NCI-H2227 treated with DMSO at 0.1 percent for 48 hours (cell line): ENCODE measurements at regions not wholly inside any gene's neighbourhood (a gene's known extent, or its start where the extent isn't known, plus 50 kb on each side); places are given as distances from the start of the nearest gene placed in this dataset.
A peak's percentile ranks its signal among the peaks of the same experiment; 100 is the strongest.

Experiments
- DNase-seq: peaks from one replicate; lab custom pipeline; 2025; lab: John Stamatoyannopoulos, UW

- no peak for DNase-seq
These were observed 510.6 kb downstream of the CPS1 start for GRCh38 chr2:211067029-211067428.

- DNase-seq = no peak
These were observed 511.8 kb downstream of the CPS1 start for GRCh38 chr2:211068108-211068780.

DNA sequence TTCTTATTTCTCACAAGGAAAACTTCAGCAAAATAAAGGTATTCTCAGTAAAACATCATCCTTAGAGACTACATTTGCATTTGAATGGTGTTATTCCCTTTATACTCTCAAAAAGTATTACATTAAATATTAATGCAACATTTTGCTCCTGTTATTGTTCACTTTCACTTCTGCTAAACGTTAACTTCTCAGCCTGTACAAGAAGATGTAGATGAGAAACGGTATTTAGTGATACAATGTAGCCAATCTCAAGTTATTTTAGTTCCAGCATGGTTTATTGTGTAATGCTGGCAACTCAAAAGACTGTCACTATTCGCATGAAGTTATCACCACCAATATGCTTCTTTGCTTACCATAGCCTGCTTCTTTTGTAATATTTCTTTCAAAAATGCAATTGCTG is 514.1 kb downstream of the CPS1 start:
- no peak for DNase-seq

GRCh38 chr2:211077216-211077767 is 520.9 kb downstream of the CPS1 start:
- DNase-seq = no peak

- DNase-seq = no peak
These were observed 528.0 kb downstream of the CPS1 start for GRCh38 chr2:211084352-211084751.

GRCh38 chr2:211085056-211085680 is 528.8 kb downstream of the CPS1 start:
- peak; percentile 17 for DNase-seq

DNA sequence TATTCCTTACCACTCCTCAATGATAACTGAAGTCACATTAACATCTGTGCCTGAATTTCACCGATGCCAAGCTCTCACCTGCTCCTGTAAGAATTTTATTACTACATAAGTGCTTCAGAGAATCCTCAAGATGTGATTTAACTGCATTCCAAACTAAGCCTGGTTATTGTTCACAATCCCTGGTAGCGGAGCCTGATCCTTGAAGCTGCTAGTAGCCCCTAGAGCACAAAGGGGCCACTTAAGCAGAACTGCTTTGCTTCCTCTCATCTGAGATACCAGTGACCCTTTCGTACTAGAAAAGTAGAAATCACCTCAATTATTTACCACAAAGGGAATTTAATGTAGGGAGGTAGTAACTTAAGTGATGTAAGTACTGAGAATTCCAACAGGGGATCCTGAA is 529.6 kb downstream of the CPS1 start:
- peak; percentile 16 for DNase-seq

DNA sequence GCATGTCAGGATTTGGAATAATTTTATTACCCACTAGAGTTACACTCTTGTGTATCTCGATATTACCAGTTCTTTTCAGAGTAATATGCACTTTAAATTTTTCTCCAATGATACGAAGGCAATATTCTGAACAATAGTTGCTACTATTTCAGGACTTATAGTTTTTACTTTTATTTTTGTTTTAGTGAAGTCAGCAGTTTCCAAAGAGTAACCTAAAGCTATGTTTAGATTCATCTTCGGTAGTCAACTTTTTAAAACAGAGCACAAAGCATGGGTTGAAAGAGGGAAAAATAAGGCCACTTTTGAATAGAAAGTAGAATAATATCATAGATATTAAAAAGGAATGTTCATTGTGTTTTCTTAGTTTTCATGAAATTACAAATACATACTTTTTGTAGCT is 532.7 kb downstream of the CPS1 start:
- no peak for DNase-seq

DNA sequence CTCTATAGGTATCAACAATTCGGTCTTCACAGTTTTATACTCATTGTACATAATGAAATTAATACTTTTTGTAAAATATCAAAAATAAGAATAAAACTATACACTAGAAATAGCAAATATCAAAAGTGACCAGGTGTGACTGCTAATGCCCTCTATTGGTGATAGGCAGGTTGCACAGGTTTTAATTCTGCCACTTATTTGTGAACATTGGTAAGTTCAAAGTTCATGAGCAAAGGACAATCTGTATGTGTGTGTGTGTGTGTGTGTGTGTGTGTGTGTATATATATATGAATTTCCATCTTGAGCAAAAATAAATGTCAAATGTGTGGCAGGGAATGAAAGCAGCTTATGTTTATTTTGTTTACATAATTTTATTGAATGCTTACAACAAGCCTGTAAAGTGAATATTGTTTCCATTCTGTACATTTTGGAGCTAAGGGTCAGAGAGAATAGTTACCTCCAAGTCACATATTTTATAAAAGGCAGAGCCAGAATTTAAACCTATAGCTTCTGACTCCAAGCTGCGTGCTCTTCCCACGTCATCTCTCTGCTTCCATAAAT is 537.4 kb downstream of the CPS1 start:
- DNase-seq = no peak

- DNase-seq = peak; percentile 70
These were observed 547.6 kb downstream of the CPS1 start for GRCh38 chr2:211103989-211104388.

DNA sequence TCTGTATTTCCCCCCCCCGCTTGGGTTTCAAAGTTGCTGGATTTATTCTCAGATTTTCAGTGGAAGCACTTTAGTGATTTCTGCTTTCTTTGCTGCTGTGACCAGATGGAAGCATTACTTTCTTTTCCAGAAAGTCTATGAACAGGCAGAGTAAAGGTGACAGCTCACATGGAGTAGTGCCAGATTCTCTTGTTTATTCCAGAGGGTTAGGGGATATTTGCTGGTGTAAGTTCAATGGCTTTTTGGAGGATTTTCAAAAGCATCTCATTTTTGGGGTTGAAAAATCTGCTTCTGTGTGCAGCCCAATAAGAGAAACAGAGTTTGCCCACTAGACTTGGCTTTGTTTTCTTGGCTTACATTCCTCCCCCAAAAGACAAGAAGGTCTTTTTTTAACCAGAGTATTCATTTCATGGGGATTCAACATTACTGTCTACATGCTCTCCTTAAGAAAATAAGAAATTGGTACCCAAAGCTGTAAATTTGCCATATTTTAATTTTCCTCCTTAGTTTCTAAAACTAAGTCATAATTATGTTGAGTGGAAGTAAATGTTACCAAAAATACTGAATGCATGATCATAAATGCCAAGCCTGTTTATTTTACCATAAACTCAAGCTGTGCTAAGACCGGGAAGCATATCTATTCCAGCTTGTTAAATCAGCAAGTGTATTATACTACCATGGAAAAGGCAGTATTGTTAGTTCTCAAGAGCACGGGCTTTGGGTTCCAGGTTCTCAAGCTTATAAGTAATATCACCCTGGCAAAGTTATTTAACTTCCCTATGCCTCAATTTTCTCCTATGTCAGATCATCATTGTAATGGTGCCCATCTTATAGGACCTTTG is 557.2 kb downstream of the CPS1 start:
- no peak for DNase-seq

DNA sequence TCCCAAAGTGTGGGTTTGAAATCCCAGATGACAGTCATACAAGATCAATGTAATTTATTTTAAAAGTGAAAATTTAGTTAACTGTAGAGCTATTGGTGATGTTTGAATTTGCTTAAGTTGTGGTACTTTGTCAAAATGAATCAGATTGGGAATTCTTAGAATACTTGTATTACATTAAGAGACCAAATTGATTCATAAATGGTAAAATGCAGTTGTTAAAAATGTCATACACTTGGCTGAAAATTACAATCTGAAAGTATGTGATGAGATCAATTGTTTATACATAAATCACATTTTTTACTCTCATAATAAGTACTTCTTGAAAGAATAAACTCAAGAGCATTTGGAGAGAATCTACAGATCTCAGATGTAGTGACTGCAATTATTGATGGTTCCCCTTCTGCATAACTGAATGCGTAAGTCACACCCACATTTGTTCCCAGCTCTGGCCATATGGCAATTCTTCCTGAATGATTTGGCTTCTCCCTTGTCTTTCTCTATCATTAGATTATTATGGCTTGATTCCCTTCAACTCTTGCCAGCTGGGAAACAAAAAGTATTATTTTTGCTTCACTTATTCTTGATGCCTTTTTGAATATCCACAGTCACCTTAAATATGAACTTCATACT is 558.5 kb downstream of the CPS1 start:
- peak; percentile 14 for DNase-seq

- no peak for DNase-seq
These were observed 560.6 kb downstream of the CPS1 start for GRCh38 chr2:211117026-211117425.

DNA sequence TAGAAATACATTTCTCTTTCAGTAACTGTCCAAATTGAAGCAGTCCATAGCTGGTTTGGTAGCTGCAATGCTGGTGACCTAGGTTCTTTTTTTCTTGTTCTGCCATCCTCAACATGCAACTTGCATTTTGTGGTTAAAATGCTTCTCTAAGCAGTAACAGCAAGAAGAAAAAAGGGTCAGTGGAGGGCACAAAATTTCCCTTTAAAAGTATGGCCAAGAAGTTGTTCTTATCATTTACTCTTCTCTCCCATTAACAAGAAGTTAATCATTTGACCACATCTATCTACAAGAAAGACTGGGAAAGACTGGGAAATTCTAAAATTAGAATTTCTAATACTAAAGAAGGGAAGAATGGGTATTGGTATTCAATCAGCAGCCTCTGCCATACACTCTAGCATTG is 569.9 kb downstream of the CPS1 start:
- DNase-seq = no peak

DNA sequence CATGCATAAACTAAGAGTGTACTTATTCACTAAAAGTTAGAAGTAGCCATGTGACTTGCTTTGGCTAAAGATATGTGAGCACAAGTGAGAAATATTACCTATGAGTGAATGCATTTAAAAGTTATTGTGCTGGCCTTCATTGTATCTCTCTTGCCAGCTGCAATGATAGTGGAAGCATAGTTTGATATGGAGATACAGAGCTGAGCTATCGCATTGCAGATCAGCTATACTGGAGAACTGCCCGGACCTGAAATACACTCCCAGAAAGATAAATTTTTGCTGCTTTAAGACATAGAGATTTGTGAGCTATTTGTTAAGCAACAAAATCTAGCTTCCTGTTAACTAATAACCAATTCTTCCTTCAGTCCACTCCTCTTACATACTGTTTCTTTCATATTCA is 571.1 kb downstream of the CPS1 start:
- no peak for DNase-seq

DNA sequence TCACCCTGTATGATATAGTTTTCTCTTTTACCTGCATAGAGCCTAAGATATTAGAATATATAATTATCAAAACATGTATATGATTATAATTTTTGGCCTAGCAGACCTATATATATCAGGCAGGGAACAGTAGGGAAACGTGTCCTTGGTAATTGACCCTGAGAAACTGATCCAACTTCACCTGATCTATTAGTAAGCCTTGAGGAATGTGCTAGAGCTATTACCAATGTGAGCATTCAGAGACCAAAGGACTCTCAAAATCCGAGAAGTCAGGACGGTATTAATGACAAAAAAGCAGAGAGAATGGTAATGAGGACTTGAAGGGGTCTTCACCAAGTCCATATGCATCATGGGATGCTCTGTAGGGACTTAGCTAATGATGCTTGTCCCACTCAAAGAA is 571.9 kb downstream of the CPS1 start:
- no peak for DNase-seq

GRCh38 chr2:211129798-211130197 is 573.4 kb downstream of the CPS1 start:
- no peak for DNase-seq

DNA sequence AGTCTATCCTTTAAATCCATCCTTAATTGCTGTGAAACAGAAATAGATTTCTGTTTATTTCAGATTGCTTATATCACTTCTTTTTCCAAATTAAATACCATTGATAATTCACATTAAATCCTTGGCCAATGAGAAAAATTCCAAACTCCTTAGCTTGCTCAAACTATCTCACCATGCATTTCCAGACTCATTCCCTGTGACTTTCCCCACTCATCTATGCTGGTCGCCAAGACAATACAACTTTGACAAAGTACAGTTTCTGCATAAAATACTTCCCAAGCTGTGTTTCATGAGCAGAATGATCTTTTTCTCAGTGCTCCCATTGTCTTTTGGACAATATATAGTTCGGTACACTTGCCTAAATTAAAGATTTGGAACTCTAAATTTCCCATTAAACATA is 575.6 kb downstream of the CPS1 start:
- no peak for DNase-seq

DNA sequence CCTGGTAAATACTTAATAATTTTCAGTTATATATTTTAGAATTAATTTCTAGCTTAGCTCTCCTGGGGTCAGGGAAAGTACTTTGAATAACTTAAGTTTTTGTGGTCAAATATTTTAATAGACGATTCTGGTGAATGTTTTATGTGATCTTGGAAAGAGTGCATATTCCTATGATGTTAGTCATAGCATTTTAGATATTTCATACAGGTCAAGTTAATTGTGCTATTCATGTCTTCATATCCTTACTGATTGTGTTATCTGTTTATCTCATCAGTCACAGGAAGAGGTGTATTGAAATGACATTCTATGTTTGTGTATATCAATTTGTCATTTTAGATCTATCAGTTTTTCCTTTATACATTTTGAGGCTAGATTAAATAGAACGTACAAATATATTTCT is 576.2 kb downstream of the CPS1 start:
- DNase-seq = no peak

GRCh38 chr2:211133766-211134165 is 577.4 kb downstream of the CPS1 start:
- DNase-seq = no peak

DNA sequence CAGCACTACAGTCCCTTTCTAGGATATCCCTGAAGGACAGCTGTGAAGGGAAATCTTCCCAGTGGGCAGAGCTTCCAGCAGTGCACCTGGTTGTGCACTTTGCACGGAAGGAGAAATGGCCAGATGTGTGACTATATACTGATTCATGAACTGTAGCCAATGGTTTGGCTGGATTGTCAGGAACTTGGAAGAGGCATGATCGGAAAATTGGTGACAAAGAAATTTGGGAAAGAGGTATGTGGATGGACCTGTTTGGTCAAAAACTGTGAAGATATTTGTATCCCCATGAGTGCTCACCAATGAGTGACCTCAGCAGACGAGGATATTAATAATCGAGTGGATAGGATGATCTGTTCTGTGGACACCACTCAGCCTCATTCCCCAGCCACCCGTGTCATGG is 582.2 kb downstream of the CPS1 start:
- DNase-seq = no peak

- no peak for DNase-seq
These were observed 585.2 kb downstream of the CPS1 start for GRCh38 chr2:211141646-211142045.
